SK-N-SH treated with all-trans-retinoic acid at 6 μM for 48 hours (cell line): ENCODE measurements at regions not wholly inside any gene's neighbourhood (a gene's known extent, or its start where the extent isn't known, plus 50 kb on each side); places are given as distances from the start of the nearest gene placed in this dataset.

Experiments used
- ESRRG ChIP-seq: fragments of 250-450 bp; sonication (Bioruptor Pico); IDR thresholded peaks from 2 replicates; pipeline ENCODE4 v1.6.1; 2021; ENCODE audit warnings: mild to moderate bottlenecking
- GLIS3 ChIP-seq: fragments of 250-450 bp; sonication (Bioruptor Pico); IDR thresholded peaks from 2 replicates; pipeline ENCODE4 v1.5.0; 2020; ENCODE audit warnings: mild to moderate bottlenecking, moderate library complexity
- ISL1 ChIP-seq: fragments of 250-450 bp; sonication (Bioruptor Pico); IDR thresholded peaks from 2 replicates; pipeline ENCODE4 v2.1.2; 2022; ENCODE audit warnings: mild to moderate bottlenecking, moderate library complexity
- SNAI2 ChIP-seq: fragments of 250-450 bp; sonication (Bioruptor Pico); IDR thresholded peaks from 2 replicates; pipeline ENCODE4 v1.5.0; 2020; ENCODE audit warnings: mild to moderate bottlenecking, moderate library complexity
- ZFP30 ChIP-seq: fragments of 450-650 bp; formaldehyde crosslinking; IDR thresholded peaks from 2 replicates; pipeline ENCODE4 v1.5.0; 2022; ENCODE audit warnings: mild to moderate bottlenecking, moderate library complexity
- ZNF565 ChIP-seq: fragments of 450-650 bp; formaldehyde crosslinking; conservative IDR thresholded peaks from 2 replicates; pipeline ENCODE4 v1.5.0; 2020; ENCODE audit warnings: low read depth, mild to moderate bottlenecking, moderate library complexity
- TF ChIP-seq, protein P1 (sequence below): fragments of 250-450 bp; sonication (Bioruptor Pico); IDR thresholded peaks from 2 replicates; pipeline ENCODE4 v1.8.0; 2021; ENCODE audit warnings: low read depth, mild to moderate bottlenecking, moderate library complexity, borderline replicate concordance
- TF ChIP-seq, protein P2 (sequence below): fragments of 250-450 bp; sonication (Bioruptor Pico); IDR thresholded peaks from 2 replicates; pipeline ENCODE4 v1.8.0; 2020; ENCODE audit warnings: mild to moderate bottlenecking, moderate library complexity, borderline replicate concordance

DNA sequence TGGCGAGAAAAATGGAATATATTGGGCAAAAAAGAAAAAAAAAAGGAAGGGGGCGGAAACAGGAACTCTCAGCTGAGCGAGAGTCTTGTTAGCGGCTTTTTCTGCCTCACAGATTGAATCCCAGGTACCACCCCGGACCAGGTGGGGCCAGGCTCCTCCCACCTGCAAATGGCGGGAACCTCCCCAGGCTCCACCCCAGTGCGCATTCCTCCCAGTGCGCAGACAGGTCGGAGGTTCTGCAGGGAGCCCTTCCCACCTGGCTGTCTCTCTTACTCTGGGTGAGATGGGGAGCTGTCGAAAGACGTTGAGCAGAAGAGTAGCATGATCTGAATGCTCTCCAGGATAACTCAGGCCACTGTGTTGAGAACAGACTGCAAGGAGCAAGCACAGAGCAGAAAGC, 57.0 kb upstream of the ETV6 start:
- TF ChIP-seq GLIS3 (no peak), ESRRG (CRISPR knock-in tag) (no peak), ISL1 (CRISPR knock-in tag) (no peak), ZFP30 (CRISPR knock-in tag) (no peak), ZNF565 (CRISPR knock-in tag) (no peak), SNAI2 (CRISPR knock-in tag) (no peak)
- TF ChIP-seq, protein P1, sequence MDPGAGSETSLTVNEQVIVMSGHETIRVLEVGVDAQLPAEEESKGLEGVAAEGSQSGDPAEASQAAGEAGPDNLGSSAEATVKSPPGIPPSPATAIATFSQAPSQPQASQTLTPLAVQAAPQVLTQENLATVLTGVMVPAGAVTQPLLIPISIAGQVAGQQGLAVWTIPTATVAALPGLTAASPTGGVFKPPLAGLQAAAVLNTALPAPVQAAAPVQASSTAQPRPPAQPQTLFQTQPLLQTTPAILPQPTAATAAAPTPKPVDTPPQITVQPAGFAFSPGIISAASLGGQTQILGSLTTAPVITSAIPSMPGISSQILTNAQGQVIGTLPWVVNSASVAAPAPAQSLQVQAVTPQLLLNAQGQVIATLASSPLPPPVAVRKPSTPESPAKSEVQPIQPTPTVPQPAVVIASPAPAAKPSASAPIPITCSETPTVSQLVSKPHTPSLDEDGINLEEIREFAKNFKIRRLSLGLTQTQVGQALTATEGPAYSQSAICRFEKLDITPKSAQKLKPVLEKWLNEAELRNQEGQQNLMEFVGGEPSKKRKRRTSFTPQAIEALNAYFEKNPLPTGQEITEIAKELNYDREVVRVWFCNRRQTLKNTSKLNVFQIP (CRISPR knock-in tag) = no peak
- TF ChIP-seq, protein P2, sequence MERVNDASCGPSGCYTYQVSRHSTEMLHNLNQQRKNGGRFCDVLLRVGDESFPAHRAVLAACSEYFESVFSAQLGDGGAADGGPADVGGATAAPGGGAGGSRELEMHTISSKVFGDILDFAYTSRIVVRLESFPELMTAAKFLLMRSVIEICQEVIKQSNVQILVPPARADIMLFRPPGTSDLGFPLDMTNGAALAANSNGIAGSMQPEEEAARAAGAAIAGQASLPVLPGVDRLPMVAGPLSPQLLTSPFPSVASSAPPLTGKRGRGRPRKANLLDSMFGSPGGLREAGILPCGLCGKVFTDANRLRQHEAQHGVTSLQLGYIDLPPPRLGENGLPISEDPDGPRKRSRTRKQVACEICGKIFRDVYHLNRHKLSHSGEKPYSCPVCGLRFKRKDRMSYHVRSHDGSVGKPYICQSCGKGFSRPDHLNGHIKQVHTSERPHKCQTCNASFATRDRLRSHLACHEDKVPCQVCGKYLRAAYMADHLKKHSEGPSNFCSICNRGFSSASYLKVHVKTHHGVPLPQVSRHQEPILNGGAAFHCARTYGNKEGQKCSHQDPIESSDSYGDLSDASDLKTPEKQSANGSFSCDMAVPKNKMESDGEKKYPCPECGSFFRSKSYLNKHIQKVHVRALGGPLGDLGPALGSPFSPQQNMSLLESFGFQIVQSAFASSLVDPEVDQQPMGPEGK (CRISPR knock-in tag) = no peak
